Activated B cell treated with CpG ODN at 0.5 μM for 24 hours (primary cell): ENCODE measurements at regions not wholly inside any gene's neighbourhood (a gene's known extent, or its start where the extent isn't known, plus 50 kb on each side); places are given as distances from the start of the nearest gene placed in this dataset.

Experiments used
- ATAC-seq: fragments of 200-7000 bp; cut with Tn5 transposase; one replicate; pipeline ENCODE4 v1.10.0; 2021; ENCODE audit warnings: low read depth, mild to moderate bottlenecking, moderate library complexity
- CTCF ChIA-PET: fragments of 350-600 bp; sonication (Branson Sonifier 250); formaldehyde crosslinking; loops from one replicate; lab custom pipeline; 2021; ENCODE audit warnings: antibody characterized with exemption; lab: Charles Lee
- POLR2A ChIA-PET: fragments of 350-600 bp; sonication (Branson Sonifier 250); formaldehyde crosslinking; loops from one replicate; lab custom pipeline; 2021; ENCODE audit warnings: antibody characterized with exemption; lab: Charles Lee
- DNase-seq: peaks from one replicate; pipeline ENCODE4 v3.0.0; 2022
- H3K27ac Mint-ChIP-seq: one replicate; pipeline ENCODE4 v1.8.0; 2020; ENCODE audit warnings: mixed read lengths
- H3K27me3 Mint-ChIP-seq: one replicate; pipeline ENCODE4 v1.8.0; 2021; ENCODE audit warnings: mixed read lengths
- H3K36me3 Mint-ChIP-seq: one replicate; pipeline ENCODE4 v1.8.0; 2021; ENCODE audit warnings: low read depth, mixed read lengths
- H3K4me1 Mint-ChIP-seq: one replicate; pipeline ENCODE4 v1.8.0; 2021; ENCODE audit warnings: mixed read lengths
- H3K4me3 Mint-ChIP-seq: one replicate; pipeline ENCODE4 v1.8.0; 2020; ENCODE audit warnings: mild to moderate bottlenecking, mixed read lengths
- H3K9me3 Mint-ChIP-seq: one replicate; pipeline ENCODE4 v1.8.0; 2020; ENCODE audit warnings: mixed read lengths
- CTCF ChIP-seq: fragments of 200-600 bp; IDR thresholded peaks from one replicate; pipeline ENCODE4 v1.8.0; 2022; ENCODE audit warnings: antibody characterized with exemption, mild to moderate bottlenecking
- intact Hi-C: fragments of 100-400 bp; cut with micrococcal nuclease; formaldehyde crosslinking; loops from one replicate; pipeline ENCODE4 v1.15.1; 2024

- Mint-ChIP-seq H3K27me3 (no peaks in the 10 kb centered on the region), H3K4me3 (no peak overlapping the region), H3K4me1 (no peaks in the 10 kb centered on the region), H3K9me3 (peaks cover 4% of the 10 kb centered on the region), H3K27ac (no peak overlapping the region), H3K36me3 (no peaks in the 10 kb centered on the region)
- TF ChIP-seq CTCF, result no peak
- intact Hi-C loops, result no loop called here
- no peak for ATAC-seq
- CTCF ChIA-PET, result no interaction called here
- DNase-seq, result no peak
- POLR2A ChIA-PET, result no interaction called here
Measured at GRCh38 chr4:57865264-57865663, 755.1 kb upstream of the IGFBP7 start.

GRCh38 chr4:57854748-57855147 lies 744.6 kb upstream of the IGFBP7 start:
- Mint-ChIP-seq H3K27ac (no peak overlapping the region), H3K4me3 (no peak overlapping the region), H3K36me3 (no peaks in the 10 kb centered on the region), H3K4me1 (no peaks in the 10 kb centered on the region), H3K9me3 (no peaks in the 10 kb centered on the region), H3K27me3 (no peaks in the 10 kb centered on the region)
- CTCF ChIA-PET, result no interaction called here
- DNase-seq (no peak), ATAC-seq (no peak)
- no peak for TF ChIP-seq CTCF
- POLR2A ChIA-PET, result no interaction called here
- intact Hi-C loops, result no loop called here

GRCh38 chr4:57850141-57850540 lies 740.0 kb upstream of the IGFBP7 start:
- no peaks in the 10 kb centered on the region for H3K9me3 Mint-ChIP-seq
- H3K4me1 Mint-ChIP-seq, result no peaks in the 10 kb centered on the region
- no peak for DNase-seq
- H3K36me3 Mint-ChIP-seq, result no peaks in the 10 kb centered on the region
- intact Hi-C loops, result no loop called here
- ChIA-PET CTCF (no interaction called here), POLR2A (no interaction called here)
- no peak for ATAC-seq
- H3K27ac Mint-ChIP-seq, result no peak overlapping the region
- no peaks in the 10 kb centered on the region for H3K27me3 Mint-ChIP-seq
- no peak for TF ChIP-seq CTCF
- H3K4me3 Mint-ChIP-seq, result no peak overlapping the region

GRCh38 chr4:57832083-57832482 lies 721.9 kb upstream of the IGFBP7 start:
- no peak for DNase-seq
- no peaks in the 10 kb centered on the region for H3K27me3 Mint-ChIP-seq
- no peak overlapping the region for H3K27ac Mint-ChIP-seq
- no peaks in the 10 kb centered on the region for H3K4me1 Mint-ChIP-seq
- ChIA-PET POLR2A (no interaction called here), CTCF (no interaction called here)
- no peaks in the 10 kb centered on the region for H3K36me3 Mint-ChIP-seq
- intact Hi-C loops, result no loop called here
- H3K9me3 Mint-ChIP-seq, result no peaks in the 10 kb centered on the region
- H3K4me3 Mint-ChIP-seq, result no peak overlapping the region
- no peak for TF ChIP-seq CTCF
- ATAC-seq, result no peak

- no peak for DNase-seq
- no peaks in the 10 kb centered on the region for H3K36me3 Mint-ChIP-seq
- H3K27me3 Mint-ChIP-seq, result no peaks in the 10 kb centered on the region
- no peak overlapping the region for H3K27ac Mint-ChIP-seq
- no peak for TF ChIP-seq CTCF
- no peaks in the 10 kb centered on the region for H3K9me3 Mint-ChIP-seq
- no peak overlapping the region for H3K4me3 Mint-ChIP-seq
- ChIA-PET POLR2A (no interaction called here), CTCF (no interaction called here)
- intact Hi-C loops, result no loop called here
- no peak for ATAC-seq
- H3K4me1 Mint-ChIP-seq, result no peaks in the 10 kb centered on the region
Measured at GRCh38 chr4:57789666-57790065, 679.5 kb upstream of the IGFBP7 start.
